RWPE2 (cell line): ENCODE measurements at regions not wholly inside any gene's neighbourhood (a gene's known extent, or its start where the extent isn't known, plus 50 kb on each side); places are given as distances from the start of the nearest gene placed in this dataset.
"Not testable (repeated sequence)": the region's sequence is repeated elsewhere in the genome, so short reads cannot be mapped to it uniquely, and the experiment has no call there.

Experiments
- ATAC-seq: fragments of 200-7000 bp; cut with Tn5 transposase; 3 replicates; pipeline ENCODE4 v1.9.1; 2021; ENCODE audit warnings: low read depth
- DNase-seq: peaks from one replicate; pipeline ENCODE4 v3.0.0-alpha.2; 2020; ENCODE audit warnings: low spot score
- H3K27ac ChIP-seq: fragments of 450-650 bp; 2 replicates; pipeline ENCODE4 v1.5.1; 2017; ENCODE audit warnings: mild to moderate bottlenecking; ENCODE audit not compliant: poor library complexity, severe bottlenecking
- H3K27me3 ChIP-seq: fragments of 250-450 bp; sonication (Bioruptor Pico); 2 replicates; pipeline ENCODE4 v1.5.1; 2021; ENCODE audit warnings: mild to moderate bottlenecking, moderate library complexity; ENCODE audit not compliant: insufficient read depth, poor library complexity, severe bottlenecking
- H3K36me3 ChIP-seq: fragments of 250-450 bp; sonication (Bioruptor Pico); 2 replicates; pipeline ENCODE4 v1.5.1; 2020; ENCODE audit warnings: low read depth, mild to moderate bottlenecking, moderate library complexity
- H3K4me1 ChIP-seq: fragments of 250-450 bp; sonication (Bioruptor Pico); 2 replicates; pipeline ENCODE4 v1.5.1; 2021; ENCODE audit warnings: mild to moderate bottlenecking, moderate library complexity; ENCODE audit not compliant: insufficient read depth, poor library complexity, severe bottlenecking
- H3K4me3 ChIP-seq: fragments of 250-450 bp; sonication (Bioruptor Pico); 2 replicates; pipeline ENCODE4 v1.5.1; 2021; ENCODE audit warnings: mild to moderate bottlenecking, moderate library complexity; ENCODE audit not compliant: severe bottlenecking
- H3K9me3 ChIP-seq: fragments of 250-450 bp; sonication (Bioruptor Pico); 2 replicates; pipeline ENCODE4 v1.5.1; 2021; ENCODE audit warnings: mild to moderate bottlenecking, moderate library complexity; ENCODE audit not compliant: severe bottlenecking
- CTCF ChIP-seq: fragments of 450-650 bp; IDR thresholded peaks from one replicate; pipeline ENCODE4 v1.5.1; 2017; ENCODE audit warnings: mild to moderate bottlenecking, moderate library complexity; ENCODE audit not compliant: poor library complexity, severe bottlenecking

- H3K4me3 ChIP-seq, result no peak overlapping the region
- no peak for DNase-seq
- peaks cover 7% of the 10 kb centered on the region for H3K4me1 ChIP-seq
- H3K27me3 ChIP-seq, result no peaks in the 10 kb centered on the region
- no peak overlapping the region for H3K27ac ChIP-seq
- H3K9me3 ChIP-seq, result no peaks in the 10 kb centered on the region
- H3K36me3 ChIP-seq, result no peaks in the 10 kb centered on the region
- TF ChIP-seq CTCF, result no peak
- no peak for ATAC-seq
Observed at GRCh38 chr7:86989407-86989806, 70.0 kb downstream of the ELAPOR2 start.

- not testable (repeated sequence) for H3K36me3 ChIP-seq, H3K4me1 ChIP-seq, H3K4me3 ChIP-seq, ATAC-seq, H3K9me3 ChIP-seq, DNase-seq, H3K27ac ChIP-seq, H3K27me3 ChIP-seq
Observed at GRCh38 chr7:86987834-86988233, 71.6 kb downstream of the ELAPOR2 start.

- not testable (repeated sequence) for H3K4me1 ChIP-seq, H3K36me3 ChIP-seq, H3K4me3 ChIP-seq, DNase-seq, ATAC-seq, H3K27ac ChIP-seq, H3K9me3 ChIP-seq, H3K27me3 ChIP-seq
Observed at GRCh38 chr7:86987358-86987757, 72.1 kb downstream of the ELAPOR2 start.

GRCh38 chr7:86985342-86985741 lies 74.1 kb downstream of the ELAPOR2 start:
- DNase-seq, H3K36me3 ChIP-seq, H3K9me3 ChIP-seq, H3K27me3 ChIP-seq, H3K4me3 ChIP-seq, H3K4me1 ChIP-seq, ATAC-seq, H3K27ac ChIP-seq: not testable (repeated sequence)

- not testable (repeated sequence) for H3K4me3 ChIP-seq, ATAC-seq, H3K36me3 ChIP-seq, H3K27me3 ChIP-seq, H3K4me1 ChIP-seq, H3K9me3 ChIP-seq, H3K27ac ChIP-seq, DNase-seq
Observed at GRCh38 chr7:86983654-86984053, 75.8 kb downstream of the ELAPOR2 start.

GRCh38 chr7:86981937-86982336 lies 77.5 kb downstream of the ELAPOR2 start:
- H3K27me3 ChIP-seq, H3K4me3 ChIP-seq, ATAC-seq, DNase-seq, H3K9me3 ChIP-seq, H3K27ac ChIP-seq, H3K4me1 ChIP-seq, H3K36me3 ChIP-seq: not testable (repeated sequence)

GRCh38 chr7:86981127-86981526 lies 78.3 kb downstream of the ELAPOR2 start:
- no peak overlapping the region for H3K4me3 ChIP-seq
- H3K9me3 ChIP-seq, result no peaks in the 10 kb centered on the region
- TF ChIP-seq CTCF, result no peak
- no peaks in the 10 kb centered on the region for H3K36me3 ChIP-seq
- H3K27me3 ChIP-seq, result no peaks in the 10 kb centered on the region
- no peak for DNase-seq
- ATAC-seq, result no peak
- H3K4me1 ChIP-seq, result no peaks in the 10 kb centered on the region
- no peak overlapping the region for H3K27ac ChIP-seq
